ENCODE measurements at regions not wholly inside any gene's neighbourhood (a gene's known extent, or its start where the extent isn't known, plus 50 kb on each side); places are given as distances from the start of the nearest gene placed in this dataset.

- Histone ChIP-seq H2AFZ (ENCODE audit: control insufficient read depth, low read depth, low read length) (no peak overlapping the region), H3K79me2 (ENCODE audit: control insufficient read depth, insufficient read depth, low read length) (no peaks in the 10 kb centered on the region), H3K4me2 (ENCODE audit: control insufficient read depth, insufficient read depth) (no peak overlapping the region), H3K4me1 (ENCODE audit: control insufficient read depth, insufficient read depth, low read length) (no peaks in the 10 kb centered on the region), H3K9ac (ENCODE audit: control insufficient read depth, insufficient read depth, low read length) (no peak overlapping the region), H3K9me3 (replicated peaks; ENCODE audit: control insufficient read depth, insufficient read depth, low read length) (no peaks in the 10 kb centered on the region; the same call in 2 of the 3 replicates), H3K36me3 (ENCODE audit: control insufficient read depth in 2 of 2, insufficient read depth in 2 of 2, low read length in 1 of 2) (no peaks in the 10 kb centered on the region), H4K20me1 (ENCODE audit: control insufficient read depth, insufficient read depth) (no peaks in the 10 kb centered on the region), H3K27me3 (replicated peaks in 1 of 2; ENCODE audit: control insufficient read depth in 2 of 2, insufficient read depth in 2 of 2, low read length in 1 of 2) (no peaks in the 10 kb centered on the region), H3K27ac (ENCODE audit: control insufficient read depth, insufficient read depth) (no peak overlapping the region), H3K4me3 (no peak overlapping the region)
- ChIA-PET POLR2A (interaction anchor here (1.3 kb wide), 2 partner anchors 12 to 21 kb away, joined by 3 read pairs; no protein-coding TSS in a partner anchor), CTCF (no interaction called here), SMC1A (ENCODE audit: uncharacterized antibody, unreplicated experiment) (interaction anchor here (1.8 kb wide), 1 partner anchor 36 kb away, joined by 6 read pairs; no protein-coding TSS in a partner anchor), RAD21 (ENCODE audit: unreplicated experiment) (interaction anchor here (1.9 kb wide), 1 partner anchor 9 kb away, joined by 8 read pairs; no protein-coding TSS in a partner anchor)
- TF ChIP-seq SKIL (IDR thresholded peaks at IDR 0.05; ENCODE audit: low read depth, poor library complexity, severe bottlenecking) (no peak), ESRRA (IDR thresholded peaks at IDR 0.05; ENCODE audit: low read length) (no peak), ZBTB11 (CRISPR knock-in tag; IDR thresholded peaks at IDR 0.05) (no peak), HCFC1 (IDR thresholded peaks at IDR 0.05; ENCODE audit: low read length) (no peak), REST (IDR thresholded peaks at IDR 0.05; ENCODE audit: low read depth, low read length) (no peak), CREB1 (IDR thresholded peaks at IDR 0.05; ENCODE audit: low read depth) (no peak), MEF2B (IDR thresholded peaks at IDR 0.05; ENCODE audit: partially characterized antibody, poor library complexity, severe bottlenecking) (no peak), HSF1 (IDR thresholded peaks at IDR 0.05; ENCODE audit: low read depth, low read length) (no peak), GABPA (IDR thresholded peaks at IDR 0.05; ENCODE audit: low read depth) (no peak)
- BruUV-seq (replicated peaks): no TSS peak
- intact Hi-C loops (cut with micrococcal nuclease; ENCODE audit: unreplicated experiment) (no loop called here), in situ Hi-C loops (cut with MboI) (no loop called here)
- WGBS (ENCODE audit: insufficient coverage, insufficient replicate concordance, low lambda C conversion rate, missing lambda C conversion rate): 0% methylated on average over 2 of the region's 2 CpGs
- no peak for DNase-seq (ENCODE audit: low read depth, low spot score)
- ATAC-seq: no peak
- no peak for FAIRE-seq
Measured at GRCh38 chr19:28582796-28583195, 630.2 kb downstream of the UQCRFS1 start.
